HCT116 (cell line): ENCODE measurements at regions not wholly inside any gene's neighbourhood (a gene's known extent, or its start where the extent isn't known, plus 50 kb on each side); places are given as distances from the start of the nearest gene placed in this dataset.

Experiments
- ATAC-seq: fragments of 200-7000 bp; cut with Tn5 transposase; 2 replicates; pipeline ENCODE4 v1.9.1; 2020; ENCODE audit warnings: mild to moderate bottlenecking, moderate library complexity
- BruUV-seq: library from RNA; stranded (reverse); fragments of 400-500 nt; replicated peaks from 2 replicates; lab custom pipeline; 2021; lab: Mats Ljungman, UMichigan
- CTCF ChIA-PET: fragments of 300-600 bp; sonication (Branson Sonifier 250); formaldehyde crosslinking; loops from one replicate; lab custom pipeline; 2021; ENCODE audit warnings: antibody characterized with exemption; lab: Charles Lee
- POLR2A ChIA-PET: fragments of 300-600, 350-600 bp; sonication (Branson Sonifier 250); formaldehyde crosslinking; loops from one replicate; lab custom pipeline; 2021; ENCODE audit warnings: antibody characterized with exemption; lab: Charles Lee
- RAD21 ChIA-PET, 2 experiments: fragments of 300-600 bp; sonication (Branson Sonifier 250); formaldehyde crosslinking; loops; one replicate each; lab custom pipeline; 2023; ENCODE audit warnings: low total read pairs in 2 of 2; ENCODE audit not compliant: uncharacterized antibody in 2 of 2, unreplicated experiment in 2 of 2, low non-redundant PET in 1 of 2; lab: Charles Lee
- DNase-seq: peaks from one replicate; pipeline ENCODE4 v3.0.0-alpha.2; 2010; ENCODE audit warnings: low read depth, low spot score
- H2AFZ ChIP-seq: fragments of 200-600 bp; shearing (Covaris generic), sonication (generic); 2 replicates; pipeline ENCODE4 v1.6.1; 2017; ENCODE audit warnings: low read depth, mixed run types, mixed read lengths, antibody characterized with exemption, low read length; ENCODE audit not compliant: poor library complexity, severe bottlenecking
- H3K27ac ChIP-seq: 2 replicates; pipeline ENCODE4 v1.5.1; 2012; ENCODE audit warnings: low read depth, low read length
- H3K27me3 ChIP-seq: fragments of 200-600 bp; sonication (generic); 2 replicates; pipeline ENCODE4 v1.6.1; 2016; ENCODE audit warnings: mixed run types, low read length, mixed read lengths; ENCODE audit not compliant: insufficient read depth
- H3K36me3 ChIP-seq, 2 experiments: fragments of 200-500 bp in 1 of 2; fragments of 200-600 bp in 1 of 2; sonication (Bioruptor generic) in 1 of 2; sonication (generic) in 1 of 2; 2 replicates each; pipeline versions ENCODE4 v1.5.1 to v1.6.1; 2014 to 2016; ENCODE audit warnings: low read length in 2 of 2, inconsistent platforms in 1 of 2, mixed read lengths in 1 of 2, mixed run types in 1 of 2; ENCODE audit not compliant: insufficient read depth in 2 of 2, control insufficient read depth in 1 of 2
- H3K4me1 ChIP-seq, 2 experiments: fragments of 200-600 bp in 1 of 2; sonication (generic) in 1 of 2; 2 replicates each; pipeline versions ENCODE4 v1.5.1 to v1.6.1; 2012 to 2017; ENCODE audit warnings: low read length in 2 of 2, inconsistent platforms in 1 of 2, mild to moderate bottlenecking in 1 of 2, mixed read lengths in 1 of 2, mixed run types in 1 of 2, moderate library complexity in 1 of 2; ENCODE audit not compliant: insufficient read depth in 2 of 2, control insufficient read depth in 1 of 2
- H3K4me2 ChIP-seq: fragments of 200-600 bp; sonication (generic); 2 replicates; pipeline ENCODE4 v1.6.1; 2017; ENCODE audit warnings: mixed run types, low read length, mixed read lengths
- H3K4me3 ChIP-seq, 2 experiments: fragments of 200-600 bp in 1 of 2; sonication (generic) in 1 of 2; replicated peaks in 1 of 2; 2 replicates each; pipeline ENCODE4 v1.5.1; 2011 to 2016; ENCODE audit warnings: low read length in 2 of 2, control low read depth in 1 of 2, low read depth in 1 of 2, mild to moderate bottlenecking in 1 of 2, mixed read lengths in 1 of 2, mixed run types in 1 of 2
- H3K79me2 ChIP-seq: fragments of 200-600 bp; sonication (generic); 2 replicates; pipeline ENCODE4 v1.6.1; 2017; ENCODE audit warnings: mild to moderate bottlenecking, mixed run types, low read length, moderate library complexity, mixed read lengths; ENCODE audit not compliant: insufficient read depth
- H3K9ac ChIP-seq: fragments of 200-600 bp; sonication (generic); 2 replicates; pipeline ENCODE4 v1.6.1; 2016; ENCODE audit warnings: low read length, mixed read lengths
- H3K9me2 ChIP-seq: fragments of 200-600 bp; sonication (generic), shearing (Covaris generic); 2 replicates; pipeline ENCODE4 v1.6.1; 2017; ENCODE audit warnings: mixed run types, mild to moderate bottlenecking, moderate library complexity; ENCODE audit not compliant: insufficient read depth
- H3K9me3 ChIP-seq, 2 experiments: fragments of 200-500 bp in 1 of 2; fragments of 200-600 bp in 1 of 2; sonication (Bioruptor generic) in 1 of 2; sonication (generic) in 1 of 2; 2 replicates each; pipeline ENCODE4 v1.6.1; 2014 to 2017; ENCODE audit warnings: low read length in 2 of 2, mixed read lengths in 2 of 2, inconsistent platforms in 1 of 2, low read depth in 1 of 2, mild to moderate bottlenecking in 1 of 2, mixed run types in 1 of 2, moderate library complexity in 1 of 2; ENCODE audit not compliant: control insufficient read depth in 1 of 2, insufficient read depth in 1 of 2
- H4K20me1 ChIP-seq: fragments of 200-600 bp; sonication (generic), shearing (Covaris generic); 2 replicates; pipeline ENCODE4 v1.6.1; 2017; ENCODE audit warnings: mixed run types, mild to moderate bottlenecking, moderate library complexity; ENCODE audit not compliant: insufficient read depth
- CTCF ChIP-seq, 3 experiments: fragments of 200-600 bp in 1 of 3; sonication (generic) in 1 of 3; IDR thresholded peaks in 2 of 3; conservative IDR thresholded peaks in 1 of 3; 2 replicates each; pipeline ENCODE4 v1.5.1; 2012 to 2017; ENCODE audit warnings: low read depth in 2 of 3, low read length in 2 of 3, antibody characterized with exemption in 1 of 3, borderline replicate concordance in 1 of 3, control low read depth in 1 of 3, mild to moderate bottlenecking in 1 of 3, mixed read lengths in 1 of 3, mixed run types in 1 of 3, moderate library complexity in 1 of 3; ENCODE audit not compliant: insufficient read depth in 1 of 3
- ELF1 ChIP-seq: IDR thresholded peaks from 2 replicates; pipeline ENCODE4 v1.6.1; 2012; ENCODE audit warnings: low read depth, borderline replicate concordance
- EZH2 ChIP-seq: fragments of 200-600 bp; sonication (generic); IDR thresholded peaks from 2 replicates; pipeline ENCODE4 v1.6.1; 2017; ENCODE audit warnings: antibody characterized with exemption, mixed run types
- EZH2phosphoT487 ChIP-seq: fragments of 200-600 bp; IDR thresholded peaks from 2 replicates; pipeline ENCODE4 v1.6.1; 2018; ENCODE audit warnings: antibody characterized with exemption, borderline replicate concordance
- JUND ChIP-seq: IDR thresholded peaks from 2 replicates; pipeline ENCODE4 v1.6.1; 2012
- MAX ChIP-seq: IDR thresholded peaks from 2 replicates; pipeline ENCODE4 v1.6.1; 2012
- SIN3A ChIP-seq: IDR thresholded peaks from 2 replicates; pipeline ENCODE4 v1.6.1; 2012; ENCODE audit warnings: low read depth
- YY1 ChIP-seq: IDR thresholded peaks from 2 replicates; pipeline ENCODE4 v1.6.1; 2011; ENCODE audit warnings: low read length, low read depth, moderate library complexity, mild to moderate bottlenecking; ENCODE audit not compliant: insufficient replicate concordance; ENCODE audit errors: extremely low read depth
- ZNF274 ChIP-seq: fragments of 200-500 bp; sonication (Bioruptor generic); IDR thresholded peaks from 2 replicates; pipeline ENCODE4 v1.6.1; 2014; ENCODE audit warnings: mild to moderate bottlenecking, low read depth, low read length, inconsistent platforms
- intact Hi-C: fragments of 100-400 bp; cut with micrococcal nuclease; formaldehyde crosslinking; loops from 2 replicates; pipeline ENCODE4 v1.10.0; 2022
- TF ChIP-seq, protein P1 (sequence below): IDR thresholded peaks from 2 replicates; pipeline ENCODE4 v1.6.1; 2012
- TF ChIP-seq, protein P2 (sequence below): IDR thresholded peaks from 2 replicates; pipeline ENCODE4 v1.6.1; 2011; ENCODE audit warnings: mild to moderate bottlenecking, low read length, moderate library complexity; ENCODE audit not compliant: insufficient replicate concordance; ENCODE audit errors: extremely low read depth

DNA sequence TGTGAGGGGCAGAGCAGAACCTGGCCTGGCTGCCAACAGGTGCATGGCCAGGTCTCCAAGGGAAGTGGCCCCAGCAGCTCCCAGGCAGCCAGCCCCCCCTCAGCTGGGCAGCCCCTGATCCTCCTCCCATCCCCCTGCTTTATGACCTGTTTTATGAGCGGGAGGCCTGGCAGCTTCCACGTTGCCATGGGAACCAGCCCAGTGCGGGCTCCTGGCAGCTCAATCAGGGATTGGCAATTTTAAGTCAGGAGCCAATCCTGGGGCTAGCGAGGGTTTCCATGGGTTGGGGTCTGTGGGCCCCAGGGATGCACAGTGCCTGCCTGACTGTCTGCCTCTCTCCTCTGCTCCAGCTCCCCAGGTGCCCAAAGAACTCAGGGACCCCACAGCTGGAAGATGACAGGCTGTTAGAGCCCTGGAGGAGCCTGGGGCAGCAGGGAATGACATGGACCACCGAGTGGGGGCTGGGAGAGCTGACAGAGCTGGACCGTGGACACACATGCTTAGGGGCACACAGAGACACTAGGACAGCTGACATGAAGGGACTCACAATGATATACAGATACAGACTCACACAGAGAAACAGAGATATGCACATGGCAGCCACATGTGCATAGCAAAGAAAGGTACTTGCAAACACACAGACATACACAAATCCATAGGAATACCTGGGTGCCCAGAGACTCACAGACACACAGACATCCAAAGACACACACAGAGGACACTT is 56.5 kb upstream of the SIRPA start (continued):
- TF ChIP-seq, protein P1, sequence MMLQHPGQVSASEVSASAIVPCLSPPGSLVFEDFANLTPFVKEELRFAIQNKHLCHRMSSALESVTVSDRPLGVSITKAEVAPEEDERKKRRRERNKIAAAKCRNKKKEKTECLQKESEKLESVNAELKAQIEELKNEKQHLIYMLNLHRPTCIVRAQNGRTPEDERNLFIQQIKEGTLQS: no peak

DNA sequence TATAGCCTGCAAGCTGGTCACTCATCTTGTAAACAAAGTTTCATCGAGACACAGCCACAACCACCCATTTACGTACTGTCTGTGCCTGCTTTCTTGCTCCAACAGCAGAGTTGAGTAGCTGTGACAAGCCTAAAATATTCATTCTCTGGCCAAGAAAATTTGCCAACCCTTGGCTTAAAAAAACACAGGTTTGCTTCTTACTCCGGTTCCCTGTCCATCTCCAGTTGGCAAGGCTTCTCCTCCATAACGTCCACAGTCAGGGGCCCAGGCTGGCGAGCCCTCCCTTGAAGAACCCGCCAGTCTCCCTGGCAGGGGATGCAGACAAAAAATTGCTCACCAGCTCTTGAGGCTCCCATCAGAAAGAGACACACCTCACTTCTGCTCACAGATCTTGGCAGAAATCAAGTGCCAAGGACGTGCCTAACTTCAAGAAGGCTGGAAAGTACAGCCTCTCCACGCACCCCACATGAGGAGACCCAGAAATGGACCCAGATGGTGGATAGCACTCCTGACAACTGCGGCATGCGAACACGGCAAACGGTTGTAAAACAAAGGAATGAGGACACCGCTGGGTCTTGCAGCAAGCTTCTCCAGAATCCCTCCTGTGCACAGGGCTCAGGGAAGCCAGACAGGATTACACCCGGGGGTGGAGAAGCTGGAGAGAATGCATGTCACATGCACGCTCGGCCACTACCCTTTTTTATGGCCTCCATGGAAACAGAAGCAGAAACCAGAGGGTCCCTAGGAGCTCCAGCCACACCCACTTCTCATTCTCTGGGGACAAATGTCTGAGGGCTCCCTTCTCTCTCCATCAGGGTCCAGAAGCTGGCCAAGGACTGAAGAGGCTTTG is 59.8 kb upstream of the SIRPA start:
- no peak for ATAC-seq
- H3K27ac ChIP-seq: no peak overlapping the region
- no peaks in the 10 kb centered on the region for H3K27me3 ChIP-seq
- no peak overlapping the region for H3K4me3 ChIP-seq
- H4K20me1 ChIP-seq: no peaks in the 10 kb centered on the region
- H3K4me1 ChIP-seq: peaks cover 7 to 24% of the 10 kb centered on the region in 2 experiments; a peak in 3 of 4 replicates
- no peaks in the 10 kb centered on the region for H3K36me3 ChIP-seq
- H3K79me2 ChIP-seq: no peaks in the 10 kb centered on the region
- ChIA-PET CTCF (no interaction called here), RAD21 (no interaction called here), POLR2A (no interaction called here)
- TF ChIP-seq EZH2phosphoT487 (no peak), ZNF274 (no peak), CTCF (IDR thresholded peaks at IDR 0.05 in 2 of 3, conservative IDR thresholded peaks at IDR 0.05 in 1 of 3; ENCODE audit: borderline replicate concordance in 1 of 3, insufficient read depth in 1 of 3, low read depth in 2 of 3, low read length in 2 of 3) (no peak), MAX (no peak), YY1 (no peak), SIN3A (no peak), EZH2 (no peak), JUND (no peak), ELF1 (no peak)
- TF ChIP-seq, protein P1: no peak
- TF ChIP-seq, protein P2, sequence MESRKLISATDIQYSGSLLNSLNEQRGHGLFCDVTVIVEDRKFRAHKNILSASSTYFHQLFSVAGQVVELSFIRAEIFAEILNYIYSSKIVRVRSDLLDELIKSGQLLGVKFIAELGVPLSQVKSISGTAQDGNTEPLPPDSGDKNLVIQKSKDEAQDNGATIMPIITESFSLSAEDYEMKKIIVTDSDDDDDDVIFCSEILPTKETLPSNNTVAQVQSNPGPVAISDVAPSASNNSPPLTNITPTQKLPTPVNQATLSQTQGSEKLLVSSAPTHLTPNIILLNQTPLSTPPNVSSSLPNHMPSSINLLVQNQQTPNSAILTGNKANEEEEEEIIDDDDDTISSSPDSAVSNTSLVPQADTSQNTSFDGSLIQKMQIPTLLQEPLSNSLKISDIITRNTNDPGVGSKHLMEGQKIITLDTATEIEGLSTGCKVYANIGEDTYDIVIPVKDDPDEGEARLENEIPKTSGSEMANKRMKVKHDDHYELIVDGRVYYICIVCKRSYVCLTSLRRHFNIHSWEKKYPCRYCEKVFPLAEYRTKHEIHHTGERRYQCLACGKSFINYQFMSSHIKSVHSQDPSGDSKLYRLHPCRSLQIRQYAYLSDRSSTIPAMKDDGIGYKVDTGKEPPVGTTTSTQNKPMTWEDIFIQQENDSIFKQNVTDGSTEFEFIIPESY: no peak
- H2AFZ ChIP-seq: no peak overlapping the region
- H3K4me2 ChIP-seq: no peak overlapping the region
- H3K9me2 ChIP-seq: no peaks in the 10 kb centered on the region
- intact Hi-C loops: no loop called here
- no peak for DNase-seq
- no TSS peak for BruUV-seq
- no peak overlapping the region for H3K9ac ChIP-seq
- H3K9me3 ChIP-seq: peaks cover 0 to 6% of the 10 kb centered on the region in 2 experiments; a peak in 1 of 4 replicates
